Transverse colon (tissue), 4 donors: ENCODE measurements at regions not wholly inside any gene's neighbourhood (a gene's known extent, or its start where the extent isn't known, plus 50 kb on each side); places are given as distances from the start of the nearest gene placed in this dataset.
"Not testable (repeated sequence)": the region's sequence is repeated elsewhere in the genome, so short reads cannot be mapped to it uniquely, and the experiment has no call there.

Source experiments
- DNase-seq: peaks from one replicate; pipeline ENCODE4 v3.0.0-alpha.2; 2019
- H3K27ac ChIP-seq, 4 donors: fragments of 200-600 bp; sonication (generic); 2 replicates each; pipeline ENCODE4 v1.5.1; 2016 to 2018; ENCODE audit warnings: inconsistent platforms in 4 of 4
- H3K27me3 ChIP-seq: fragments of 200-600 bp; sonication (generic); 2 replicates; pipeline ENCODE4 v1.5.1; 2017; ENCODE audit warnings: inconsistent platforms
- H3K36me3 ChIP-seq, 4 donors: fragments of 200-600 bp; sonication (generic); 2 replicates each; pipeline ENCODE4 v1.5.1; 2017 to 2019; ENCODE audit warnings: inconsistent platforms in 4 of 4
- H3K4me1 ChIP-seq, 4 donors: fragments of 200-600 bp; sonication (generic); 2 replicates each; pipeline ENCODE4 v1.5.1; 2017 to 2020; ENCODE audit warnings: inconsistent platforms in 4 of 4
- H3K4me3 ChIP-seq, 4 donors: fragments of 200-600 bp; sonication (generic); 1 replicate in 1 of 4; 2 replicates in 3 of 4; pipeline versions ENCODE4 v1.5.1 to v1.6.1; 2017 to 2019; ENCODE audit warnings: inconsistent platforms in 4 of 4
- H3K9me3 ChIP-seq, 2 donors: fragments of 200-600 bp; sonication (generic); 2 replicates each; pipeline ENCODE4 v1.5.1; 2017 to 2019; ENCODE audit warnings: inconsistent platforms in 2 of 2
- CTCF ChIP-seq, 5 experiments: fragments of 200-600 bp in 3 of 5; fragments of 450-650 bp in 2 of 5; sonication (generic) in 3 of 5; IDR thresholded peaks; 1 replicate in 2 of 5; 2 replicates in 3 of 5; pipeline ENCODE4 v1.5.1; 2016 to 2017; ENCODE audit warnings: antibody characterized with exemption in 5 of 5, inconsistent platforms in 3 of 5, mild to moderate bottlenecking in 2 of 5, moderate library complexity in 1 of 5
- EP300 ChIP-seq: sonication (generic); formaldehyde crosslinking; IDR thresholded peaks from one replicate; pipeline ENCODE4 v1.6.1; 2017; ENCODE audit warnings: antibody characterized with exemption, low read depth
- POLR2A ChIP-seq: fragments of 450-650 bp; IDR thresholded peaks from one replicate; pipeline ENCODE4 v1.6.1; 2016; ENCODE audit warnings: antibody characterized with exemption, mild to moderate bottlenecking, moderate library complexity
- POLR2AphosphoS5 ChIP-seq, 3 donors: sonication (generic); formaldehyde crosslinking; IDR thresholded peaks; one replicate each; pipeline ENCODE4 v1.6.1; 2016; ENCODE audit warnings: antibody characterized with exemption in 3 of 3
- WGBS, 2 donors: methylation state at CpG; one replicate each; pipeline ENCODE4 v1.1.5; 2018; ENCODE audit warnings: low coverage in 1 of 2; 5-methylcytosine and 5-hydroxymethylcytosine counted together
- in situ Hi-C, 4 donors: fragments of 200-750 bp; cut with MboI; loops; one replicate each; pipeline versions ENCODE4 v1.15.0 to v1.15.1; 2017; ENCODE audit warnings: low sequenced_read_pairs in 3 of 4, low pct_ligation_motif_present in 1 of 4, low pct_unique_long_range_greater_than_20kb in 1 of 4
- intact Hi-C: fragments of 100-400 bp; cut with DNase I; formaldehyde crosslinking; loops from one replicate; pipeline ENCODE4 v1.15.1; 2023; ENCODE audit warnings: low total_unique reads

- in situ Hi-C loops = loop anchor here in 2 of 4 donors (10.0 kb wide), 2 partner anchors 59 to 341 kb away; no protein-coding TSS in a partner anchor
- H3K27ac ChIP-seq, H3K27me3 ChIP-seq, H3K36me3 ChIP-seq, DNase-seq, H3K9me3 ChIP-seq, H3K4me1 ChIP-seq, H3K4me3 ChIP-seq, intact Hi-C loops: not testable (repeated sequence)
These were observed 108.1 kb downstream of the PROX1 start for GRCh38 chr1:214095896-214096295.

GRCh38 chr1:214101246-214101645, 113.5 kb downstream of the PROX1 start:
- in situ Hi-C loops = loop anchor here (25.0 kb wide), 3 partner anchors 539 to 864 kb away; no protein-coding TSS in a partner anchor
- no peak for DNase-seq
- Histone ChIP-seq H3K9me3 (no peaks in the 10 kb centered on the region), H3K4me1 (no peaks in the 10 kb centered on the region), H3K36me3 (no peaks in the 10 kb centered on the region), H3K4me3 (no peak overlapping the region), H3K27me3 (no peaks in the 10 kb centered on the region), H3K27ac (no peak overlapping the region)
- intact Hi-C loops = loop anchor here (5.0 kb wide), 1 partner anchor 1156 kb away; no protein-coding TSS in a partner anchor
- 14 to 59% methylated on average over 1 to 2 of the region's 2 CpGs for WGBS, 2 donors
- no peak for TF ChIP-seq POLR2AphosphoS5 (IDR thresholded peaks at IDR 0.05)
- no peak for TF ChIP-seq CTCF (IDR thresholded peaks at IDR 0.05)
- no peak for TF ChIP-seq EP300
- TF ChIP-seq POLR2A = no peak

GRCh38 chr1:214101828-214102227, 114.1 kb downstream of the PROX1 start:
- in situ Hi-C loops = loop anchor here (25.0 kb wide), 3 partner anchors 540 to 865 kb away; no protein-coding TSS in a partner anchor

GRCh38 chr1:214102907-214103306, 115.1 kb downstream of the PROX1 start:
- H3K27me3 ChIP-seq = no peaks in the 10 kb centered on the region
- H3K27ac ChIP-seq = no peak overlapping the region
- H3K9me3 ChIP-seq = no peaks in the 10 kb centered on the region
- H3K36me3 ChIP-seq = no peaks in the 10 kb centered on the region
- intact Hi-C loops (loop anchor here (5.0 kb wide), 1 partner anchor 1154 kb away; no protein-coding TSS in a partner anchor), in situ Hi-C loops (loop anchor here (25.0 kb wide), 3 partner anchors 541 to 866 kb away; no protein-coding TSS in a partner anchor)
- no peak for DNase-seq
- H3K4me1 ChIP-seq = peaks cover 0 to 6% (median 1%) of the 10 kb centered on the region in 4 donors
- 42 to 45% methylated on average over 2 of the region's 2 CpGs for WGBS, 2 donors
- H3K4me3 ChIP-seq = no peak overlapping the region
- no peak for TF ChIP-seq POLR2AphosphoS5 (IDR thresholded peaks at IDR 0.05)
- TF ChIP-seq EP300 = no peak
- no peak for TF ChIP-seq POLR2A
- no peak for TF ChIP-seq CTCF (IDR thresholded peaks at IDR 0.05)

More at GRCh38 chr1:214101828-214102227, 114.1 kb downstream of the PROX1 start:
- no peaks in the 10 kb centered on the region for H3K9me3 ChIP-seq
- H3K27ac ChIP-seq = no peak overlapping the region
- no peaks in the 10 kb centered on the region for H3K4me1 ChIP-seq
- H3K27me3 ChIP-seq = no peaks in the 10 kb centered on the region
- TF ChIP-seq EP300 = no peak
- TF ChIP-seq POLR2AphosphoS5 (IDR thresholded peaks at IDR 0.05) = no peak
- no peak for TF ChIP-seq CTCF (IDR thresholded peaks at IDR 0.05)
- TF ChIP-seq POLR2A = no peak
- WGBS, 2 donors = 84 to 92% methylated on average over 3 of the region's 3 CpGs
- H3K36me3 ChIP-seq = no peaks in the 10 kb centered on the region
- intact Hi-C loops = loop anchor here (5.0 kb wide), 1 partner anchor 1155 kb away; no protein-coding TSS in a partner anchor
- no peak overlapping the region for H3K4me3 ChIP-seq
- no peak for DNase-seq

GRCh38 chr1:214103778-214104177, 116.0 kb downstream of the PROX1 start:
- 81% methylated on average over 2 of the region's 2 CpGs; no CpG with 5 or more reads in 1 of the 2 donors for WGBS, 2 donors
- Histone ChIP-seq H3K27ac (no peak overlapping the region), H3K9me3 (no peaks in the 10 kb centered on the region), H3K4me3 (no peak overlapping the region), H3K36me3 (no peaks in the 10 kb centered on the region), H3K4me1 (peaks cover 0 to 8% (median 2%) of the 10 kb centered on the region in 4 donors), H3K27me3 (no peaks in the 10 kb centered on the region)
- in situ Hi-C loops (loop anchor here (25.0 kb wide), 3 partner anchors 541 to 866 kb away; no protein-coding TSS in a partner anchor), intact Hi-C loops (loop anchor here (5.0 kb wide), 1 partner anchor 1154 kb away; no protein-coding TSS in a partner anchor)
- no peak for DNase-seq
- TF ChIP-seq POLR2A = no peak
- no peak for TF ChIP-seq CTCF (IDR thresholded peaks at IDR 0.05)
- TF ChIP-seq EP300 = no peak
